ENCODE measurements at regions not wholly inside any gene's neighbourhood (a gene's known extent, or its start where the extent isn't known, plus 50 kb on each side); places are given as distances from the start of the nearest gene placed in this dataset.

- no peak overlapping the region for H3K4me3 ChIP-seq
- H3K4me1 ChIP-seq: no peaks in the 10 kb centered on the region
- H3K4me2 ChIP-seq: no peak overlapping the region
- H3K9me3 ChIP-seq: 0 out of 2 replicates have a peak, but pooled peaks cover 5% of the 10 kb centered on the region
- H4K20me1 ChIP-seq: no peaks in the 10 kb centered on the region; the same call in 1 of the 2 replicates
- H3K9ac ChIP-seq: no peak overlapping the region
- H3K27me3 ChIP-seq: peaks cover 44% of the 10 kb centered on the region
- no peaks in the 10 kb centered on the region for H3K36me3 ChIP-seq
- no peak for TF ChIP-seq Cebpa-rat (IDR thresholded peaks at IDR 0.05)
- no peak overlapping the region for H3K27ac ChIP-seq
These were observed 182.9 kb upstream of the PBDC1 start for GRCh38 chrX:75989806-75990590.

GRCh38 chrX:75997692-75998091, 175.2 kb upstream of the PBDC1 start:
- no peak for TF ChIP-seq Cebpa-rat (IDR thresholded peaks at IDR 0.05)
- no peak overlapping the region for H3K9ac ChIP-seq
- no peaks in the 10 kb centered on the region for H3K4me1 ChIP-seq
- peaks cover 24% of the 10 kb centered on the region for H3K27me3 ChIP-seq
- no peak overlapping the region for H3K4me3 ChIP-seq
- H3K4me2 ChIP-seq: no peak overlapping the region
- H3K9me3 ChIP-seq: peaks cover 12% of the 10 kb centered on the region; the same call in 1 of the 2 replicates
- H3K36me3 ChIP-seq: no peaks in the 10 kb centered on the region
- no peak overlapping the region for H3K27ac ChIP-seq
- H4K20me1 ChIP-seq: no peaks in the 10 kb centered on the region

- Histone ChIP-seq H3K27me3 (peaks cover 39% of the 10 kb centered on the region; the same call in 1 of the 2 replicates), H3K27ac (no peak overlapping the region), H3K4me3 (no peak overlapping the region), H3K9me3 (peaks cover 36% of the 10 kb centered on the region), H4K20me1 (no peaks in the 10 kb centered on the region), H3K4me1 (peaks cover 4% of the 10 kb centered on the region; the same call in 1 of the 2 replicates), H3K9ac (no peak overlapping the region), H3K4me2 (no peak overlapping the region), H3K36me3 (no peaks in the 10 kb centered on the region)
- no peak for TF ChIP-seq Cebpa-rat (IDR thresholded peaks at IDR 0.05)
These were observed 158.5 kb upstream of the PBDC1 start for GRCh38 chrX:76014321-76014720.

- no peak overlapping the region for H3K4me3 ChIP-seq
- H4K20me1 ChIP-seq: no peaks in the 10 kb centered on the region
- H3K4me2 ChIP-seq: no peak overlapping the region
- H3K9me3 ChIP-seq: 0 out of 2 replicates have a peak, but pooled peaks cover 4% of the 10 kb centered on the region
- TF ChIP-seq Cebpa-rat (IDR thresholded peaks at IDR 0.05): no peak
- no peaks in the 10 kb centered on the region for H3K36me3 ChIP-seq
- H3K4me1 ChIP-seq: no peaks in the 10 kb centered on the region
- no peak overlapping the region for H3K27ac ChIP-seq
- H3K9ac ChIP-seq: no peak overlapping the region
- H3K27me3 ChIP-seq: peaks cover 4% of the 10 kb centered on the region; the same call in 1 of the 2 replicates
These were observed 146.6 kb upstream of the PBDC1 start for GRCh38 chrX:76026292-76026691.

- Histone ChIP-seq H3K4me3 (no peak overlapping the region), H4K20me1 (no peaks in the 10 kb centered on the region), H3K9me3 (0 out of 2 replicates have a peak, but pooled peaks cover 4% of the 10 kb centered on the region), H3K4me1 (no peaks in the 10 kb centered on the region), H3K27ac (no peak overlapping the region), H3K27me3 (peaks cover 4% of the 10 kb centered on the region; the same call in 1 of the 2 replicates), H3K9ac (no peak overlapping the region), H3K4me2 (no peak overlapping the region), H3K36me3 (no peaks in the 10 kb centered on the region)
- TF ChIP-seq Cebpa-rat (IDR thresholded peaks at IDR 0.05): no peak
These were observed 146.1 kb upstream of the PBDC1 start for GRCh38 chrX:76026751-76027150.

GRCh38 chrX:76029385-76029784, 143.5 kb upstream of the PBDC1 start:
- Histone ChIP-seq H3K9ac (no peak overlapping the region), H4K20me1 (no peaks in the 10 kb centered on the region), H3K9me3 (0 out of 2 replicates have a peak, but pooled peaks cover 4% of the 10 kb centered on the region), H3K4me3 (no peak overlapping the region), H3K27me3 (peaks cover 4% of the 10 kb centered on the region; the same call in 1 of the 2 replicates), H3K27ac (no peak overlapping the region), H3K36me3 (no peaks in the 10 kb centered on the region), H3K4me2 (no peak overlapping the region), H3K4me1 (no peaks in the 10 kb centered on the region)
- no peak for TF ChIP-seq Cebpa-rat (IDR thresholded peaks at IDR 0.05)

- Histone ChIP-seq H4K20me1 (no peaks in the 10 kb centered on the region), H3K27me3 (peaks cover 64% of the 10 kb centered on the region), H3K27ac (no peak overlapping the region), H3K9ac (no peak overlapping the region), H3K4me2 (no peak overlapping the region), H3K4me1 (no peaks in the 10 kb centered on the region), H3K4me3 (no peak overlapping the region), H3K9me3 (peaks cover 14% of the 10 kb centered on the region), H3K36me3 (no peaks in the 10 kb centered on the region)
- TF ChIP-seq Cebpa-rat (IDR thresholded peaks at IDR 0.05): no peak
These were observed 108.0 kb upstream of the PBDC1 start for GRCh38 chrX:76064825-76065224.

- H3K4me3 ChIP-seq: no peak overlapping the region
- TF ChIP-seq Cebpa-rat (IDR thresholded peaks at IDR 0.05): no peak
- H3K27ac ChIP-seq: no peak overlapping the region
- H3K36me3 ChIP-seq: no peaks in the 10 kb centered on the region
- no peaks in the 10 kb centered on the region; the same call in 1 of the 2 replicates for H3K9me3 ChIP-seq
- no peak overlapping the region for H3K9ac ChIP-seq
- 0 out of 2 replicates have a peak, but pooled peaks cover 5% of the 10 kb centered on the region for H4K20me1 ChIP-seq
- no peak overlapping the region for H3K4me2 ChIP-seq
- no peaks in the 10 kb centered on the region for H3K4me1 ChIP-seq
- H3K27me3 ChIP-seq: peaks cover 61% of the 10 kb centered on the region
These were observed 96.7 kb upstream of the PBDC1 start for GRCh38 chrX:76076124-76076523.

GRCh38 chrX:76109654-76110053, 63.2 kb upstream of the PBDC1 start:
- H3K27me3 ChIP-seq: peaks cover 32% of the 10 kb centered on the region
- no peak overlapping the region for H3K9ac ChIP-seq
- no peak overlapping the region for H3K4me2 ChIP-seq
- H3K9me3 ChIP-seq: peaks cover 6% of the 10 kb centered on the region; the same call in 1 of the 2 replicates
- TF ChIP-seq Cebpa-rat (IDR thresholded peaks at IDR 0.05): no peak
- no peak overlapping the region for H3K4me3 ChIP-seq
- H3K36me3 ChIP-seq: no peaks in the 10 kb centered on the region
- H4K20me1 ChIP-seq: no peaks in the 10 kb centered on the region
- no peak overlapping the region for H3K27ac ChIP-seq
- H3K4me1 ChIP-seq: no peaks in the 10 kb centered on the region
